SK-N-SH (cell line): ENCODE measurements at regions not wholly inside any gene's neighbourhood (a gene's known extent, or its start where the extent isn't known, plus 50 kb on each side); places are given as distances from the start of the nearest gene placed in this dataset.

Experiments
- CTCF ChIA-PET: fragments of 300-600, 350-600 bp; formaldehyde crosslinking; extraction: SDS; loops from one replicate; lab custom pipeline; 2021; lab: Yijun Ruan, JAX
- POLR2A ChIA-PET: fragments of 350-600 bp; sonication (Branson Sonifier 250); formaldehyde crosslinking; extraction: SDS; loops from one replicate; lab custom pipeline; 2020; ENCODE audit warnings: antibody characterized with exemption, inconsistent platforms; lab: Yijun Ruan, JAX
- DNase-seq: peaks from one replicate; pipeline ENCODE4 v3.0.0; 2012
- H2AFZ ChIP-seq: fragments of 200-600 bp; sonication (generic); 2 replicates; pipeline ENCODE4 v1.8.1; 2016; ENCODE audit warnings: antibody characterized with exemption, mild to moderate bottlenecking, low read depth
- H3F3A ChIP-seq: fragments of 200-600 bp; sonication (generic); replicated peaks from 2 replicates; pipeline ENCODE3; 2016; ENCODE audit warnings: antibody characterized with exemption, mild to moderate bottlenecking; ENCODE audit not compliant: insufficient read depth
- H3K27ac ChIP-seq, 2 experiments: fragments of 200-500 bp in 1 of 2; fragments of 200-600 bp in 1 of 2; sonication (Bioruptor generic) in 1 of 2; sonication (generic), shearing (Covaris generic) in 1 of 2; 2 replicates each; pipeline versions ENCODE4 v1.5.1 to v1.6.1; 2014 to 2016; ENCODE audit warnings: low read depth in 2 of 2, inconsistent platforms in 1 of 2, low read length in 1 of 2, mild to moderate bottlenecking in 1 of 2, mixed read lengths in 1 of 2
- H3K27me3 ChIP-seq: fragments of 200-600 bp; sonication (generic), shearing (Covaris generic); 2 replicates; pipeline ENCODE4 v1.6.1; 2016; ENCODE audit warnings: mixed run types; ENCODE audit not compliant: insufficient read depth
- H3K36me3 ChIP-seq, 2 experiments: fragments of 200-500 bp in 1 of 2; fragments of 200-600 bp in 1 of 2; sonication (Bioruptor generic) in 1 of 2; sonication (generic) in 1 of 2; replicated peaks in 1 of 2; 2 replicates each; pipeline versions ENCODE3 to v1.5.1; 2014 to 2016; ENCODE audit warnings: low read length in 1 of 2, mild to moderate bottlenecking in 1 of 2; ENCODE audit not compliant: insufficient read depth in 2 of 2, control insufficient read depth in 1 of 2
- H3K4me1 ChIP-seq, 2 experiments: fragments of 200-500 bp in 1 of 2; fragments of 200-600 bp in 1 of 2; sonication (Bioruptor generic) in 1 of 2; sonication (generic), shearing (Covaris generic) in 1 of 2; 2 replicates each; pipeline versions ENCODE4 v1.5.1 to v1.6.1; 2014 to 2016; ENCODE audit warnings: low read depth in 1 of 2, low read length in 1 of 2, mixed run types in 1 of 2; ENCODE audit not compliant: insufficient read depth in 2 of 2, control insufficient read depth in 1 of 2
- H3K4me2 ChIP-seq: fragments of 200-600 bp; sonication (generic), shearing (Covaris generic); 2 replicates; pipeline ENCODE4 v1.6.1; 2017; ENCODE audit warnings: mixed run types
- H3K4me3 ChIP-seq, 2 experiments: fragments of 200-500 bp in 1 of 2; fragments of 200-600 bp in 1 of 2; sonication (Bioruptor generic) in 1 of 2; sonication (generic), shearing (Covaris generic) in 1 of 2; 2 replicates each; pipeline versions ENCODE4 v1.5.1 to v1.8.1; 2014 to 2016; ENCODE audit warnings: low read depth in 2 of 2, inconsistent platforms in 1 of 2, low read length in 1 of 2, mild to moderate bottlenecking in 1 of 2, mixed read lengths in 1 of 2, moderate library complexity in 1 of 2
- H3K79me2 ChIP-seq: fragments of 200-600 bp; sonication (generic); 2 replicates; pipeline ENCODE4 v1.8.1; 2017; ENCODE audit warnings: mild to moderate bottlenecking; ENCODE audit not compliant: insufficient read depth
- H3K9ac ChIP-seq: fragments of 200-600 bp; sonication (generic); 2 replicates; pipeline ENCODE4 v1.6.1; 2017; ENCODE audit warnings: mixed run types
- H3K9me2 ChIP-seq: fragments of 200-600 bp; sonication (generic); 2 replicates; pipeline ENCODE4 v1.6.1; 2017; ENCODE audit warnings: mixed run types
- H3K9me3 ChIP-seq: fragments of 200-600 bp; sonication (generic); 2 replicates; pipeline ENCODE4 v1.6.1; 2017; ENCODE audit warnings: mixed run types, mild to moderate bottlenecking, moderate library complexity
- H4K20me1 ChIP-seq: fragments of 200-600 bp; sonication (generic); 2 replicates; pipeline ENCODE4 v1.6.1; 2017; ENCODE audit warnings: mild to moderate bottlenecking, mixed run types; ENCODE audit not compliant: insufficient read depth
- CHD2 ChIP-seq: fragments of 150-350 bp; IDR thresholded peaks from 2 replicates; pipeline ENCODE4 v1.6.1; 2018; ENCODE audit warnings: low read length; ENCODE audit not compliant: partially characterized antibody
- ELF1 ChIP-seq: IDR thresholded peaks from 2 replicates; pipeline ENCODE4 v1.4.0; 2012
- FOXJ3 ChIP-seq: sonication (generic); formaldehyde crosslinking; IDR thresholded peaks from 2 replicates; pipeline ENCODE4 v1.5.1; 2020; ENCODE audit warnings: mild to moderate bottlenecking, missing genetic modification reagents
- GABPA ChIP-seq: IDR thresholded peaks from 2 replicates; pipeline ENCODE4 v1.4.0; 2012; ENCODE audit warnings: low read depth, mild to moderate bottlenecking
- IRF3 ChIP-seq: fragments of 150-350 bp; IDR thresholded peaks from 2 replicates; pipeline ENCODE4 v1.6.1; 2016; ENCODE audit warnings: mild to moderate bottlenecking, low read depth, low read length
- MAX ChIP-seq: IDR thresholded peaks from 2 replicates; pipeline ENCODE4 v1.4.0; 2012; ENCODE audit warnings: low read depth
- MEF2A ChIP-seq: IDR thresholded peaks from 2 replicates; pipeline ENCODE4 v1.4.0; 2012; ENCODE audit warnings: low read depth, borderline replicate concordance
- MXI1 ChIP-seq: IDR thresholded peaks from 2 replicates; pipeline ENCODE4 v1.6.1; 2012; ENCODE audit warnings: mild to moderate bottlenecking, low read depth, low read length, improper control_type of control experiment
- NFIC ChIP-seq: IDR thresholded peaks from 2 replicates; pipeline ENCODE4 v1.4.0; 2012; ENCODE audit warnings: borderline replicate concordance
- NRF1 ChIP-seq: IDR thresholded peaks from 2 replicates; pipeline ENCODE4 v1.6.1; 2012; ENCODE audit warnings: low read depth, mild to moderate bottlenecking, low read length
- RCOR1 ChIP-seq: fragments of 150-350 bp; IDR thresholded peaks from 2 replicates; pipeline ENCODE4 v1.6.1; 2017; ENCODE audit warnings: antibody characterized with exemption, low read length
- RFX5 ChIP-seq: IDR thresholded peaks from 2 replicates; pipeline ENCODE4 v1.6.1; 2012; ENCODE audit warnings: mild to moderate bottlenecking, improper control_type of control experiment, low read length
- TAF1 ChIP-seq: IDR thresholded peaks from 2 replicates; pipeline ENCODE4 v1.6.1; 2012; ENCODE audit warnings: low read depth, mild to moderate bottlenecking, low read length, moderate library complexity, borderline replicate concordance
- TEAD4 ChIP-seq: IDR thresholded peaks from 2 replicates; pipeline ENCODE4 v1.4.0; 2012; ENCODE audit warnings: mild to moderate bottlenecking, borderline replicate concordance; ENCODE audit not compliant: insufficient read depth
- USF1 ChIP-seq: IDR thresholded peaks from 2 replicates; pipeline ENCODE4 v1.4.0; 2012; ENCODE audit warnings: low read depth, borderline replicate concordance
- YY1 ChIP-seq: IDR thresholded peaks from 2 replicates; pipeline ENCODE4 v1.4.0; 2012; ENCODE audit warnings: low read depth, mild to moderate bottlenecking
- WGBS: methylation state at CpG from one replicate; pipeline ENCODE4 v1.1.6; 2017; ENCODE audit warnings: low lambda C conversion rate; 5-methylcytosine and 5-hydroxymethylcytosine counted together

- POLR2A ChIA-PET = no interaction called here
- no peak overlapping the region for H3K9ac ChIP-seq
- no peak overlapping the region for H3K4me3 ChIP-seq
- no peak overlapping the region for H3K4me2 ChIP-seq
- no peaks in the 10 kb centered on the region for H3K9me3 ChIP-seq
- H3K4me1 ChIP-seq = no peaks in the 10 kb centered on the region
- H3K27me3 ChIP-seq = peaks cover 11% of the 10 kb centered on the region; the same call in 1 of the 2 replicates
- no peaks in the 10 kb centered on the region for H4K20me1 ChIP-seq
- H2AFZ ChIP-seq = no peak overlapping the region
- H3F3A ChIP-seq = no peaks in the 10 kb centered on the region
- CTCF ChIA-PET = interaction anchor here (0.8 to 3.6 kb wide), 3 partner anchors 23 to 140 kb away, joined by 3 to 22 read pairs (median 3); no protein-coding TSS in a partner anchor
- H3K79me2 ChIP-seq = no peaks in the 10 kb centered on the region
- H3K36me3 ChIP-seq = no peaks in the 10 kb centered on the region
- H3K9me2 ChIP-seq = no peaks in the 10 kb centered on the region
- TF ChIP-seq YY1 (no peak), MAX (no peak), ELF1 (no peak)
- TF ChIP-seq, all 33 proteins: peak for 0
- DNase-seq = no peak
- no peak overlapping the region for H3K27ac ChIP-seq
- WGBS = 25% methylated on average over 6 of the region's 6 CpGs
These were observed 209.5 kb downstream of the HERPUD2 start for GRCh38 chr7:35485436-35485835.

GRCh38 chr7:35483568-35483967 is 211.4 kb downstream of the HERPUD2 start:
- peaks cover 11% of the 10 kb centered on the region; the same call in 1 of the 2 replicates for H3K27me3 ChIP-seq
- H3F3A ChIP-seq = no peaks in the 10 kb centered on the region
- no peak overlapping the region for H3K27ac ChIP-seq
- no peak overlapping the region for H2AFZ ChIP-seq
- no peak overlapping the region for H3K4me3 ChIP-seq
- no peaks in the 10 kb centered on the region for H3K79me2 ChIP-seq
- DNase-seq = no peak
- no peaks in the 10 kb centered on the region for H4K20me1 ChIP-seq
- CTCF ChIA-PET = interaction anchor here (1.4 kb wide), 1 partner anchor 12 kb away, joined by 3 read pairs; no protein-coding TSS in a partner anchor
- no peaks in the 10 kb centered on the region for H3K9me3 ChIP-seq
- 71% methylated on average over 2 of the region's 2 CpGs for WGBS
- no peak overlapping the region for H3K9ac ChIP-seq
- no peak overlapping the region for H3K4me2 ChIP-seq
- H3K9me2 ChIP-seq = no peaks in the 10 kb centered on the region
- TF ChIP-seq CHD2 (no peak), IRF3 (no peak), GABPA (no peak), RFX5 (no peak), MEF2A (no peak), NFIC (no peak), MAX (no peak)
- TF ChIP-seq, all 33 proteins: peak for 0
- Histone ChIP-seq H3K36me3 (no peaks in the 10 kb centered on the region), H3K4me1 (no peaks in the 10 kb centered on the region)
- POLR2A ChIA-PET = no interaction called here

- Histone ChIP-seq H3K9me3 (no peaks in the 10 kb centered on the region), H3K4me3 (no peak overlapping the region), H3K9ac (no peak overlapping the region), H3K4me1 (no peaks in the 10 kb centered on the region), H3K79me2 (no peaks in the 10 kb centered on the region), H3K9me2 (no peaks in the 10 kb centered on the region), H3K36me3 (no peaks in the 10 kb centered on the region), H3K27me3 (peaks cover 11% of the 10 kb centered on the region; the same call in 1 of the 2 replicates), H3K27ac (no peak overlapping the region), H2AFZ (no peak overlapping the region), H3K4me2 (no peak overlapping the region), H4K20me1 (no peaks in the 10 kb centered on the region), H3F3A (no peaks in the 10 kb centered on the region)
- WGBS = 48% methylated on average over 5 of the region's 5 CpGs
- CTCF ChIA-PET = interaction anchor here (1.2 to 1.7 kb wide), 4 partner anchors 12 to 58 kb away, joined by 3 to 5 read pairs (median 4); no protein-coding TSS in a partner anchor
- TF ChIP-seq TEAD4 (no peak), NRF1 (no peak), MEF2A (no peak), FOXJ3 (no peak), NFIC (no peak), MXI1 (no peak), USF1 (no peak), MAX (no peak), RCOR1 (no peak), TAF1 (no peak)
- no peak for DNase-seq
- POLR2A ChIA-PET = no interaction called here
These were observed 212.7 kb downstream of the HERPUD2 start for GRCh38 chr7:35482231-35482630.
